ENCODE measurements at regions not wholly inside any gene's neighbourhood (a gene's known extent, or its start where the extent isn't known, plus 50 kb on each side); places are given as distances from the start of the nearest gene placed in this dataset.

DNA sequence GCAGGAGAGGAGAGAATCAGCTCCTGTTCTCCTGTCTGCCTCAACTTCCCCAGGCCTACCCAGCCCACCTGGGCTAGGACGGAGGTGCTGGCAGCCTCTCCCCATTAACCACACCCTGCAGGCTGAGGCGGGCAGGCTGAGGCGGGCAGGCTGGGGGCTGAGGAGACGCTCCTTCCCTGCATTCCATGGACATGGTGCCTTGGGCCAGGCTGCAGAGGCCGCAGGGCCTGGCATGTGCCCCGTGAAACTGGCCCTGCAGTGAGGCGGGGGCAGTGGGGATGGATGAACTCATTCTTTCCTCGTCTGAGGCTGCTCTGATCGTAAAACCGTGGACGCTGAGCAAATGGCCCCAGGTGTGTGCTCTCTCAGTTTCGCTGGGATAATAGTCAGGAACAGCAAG, 84.7 kb upstream of the LAPTM4A start:
- TF ChIP-seq, protein P1, sequence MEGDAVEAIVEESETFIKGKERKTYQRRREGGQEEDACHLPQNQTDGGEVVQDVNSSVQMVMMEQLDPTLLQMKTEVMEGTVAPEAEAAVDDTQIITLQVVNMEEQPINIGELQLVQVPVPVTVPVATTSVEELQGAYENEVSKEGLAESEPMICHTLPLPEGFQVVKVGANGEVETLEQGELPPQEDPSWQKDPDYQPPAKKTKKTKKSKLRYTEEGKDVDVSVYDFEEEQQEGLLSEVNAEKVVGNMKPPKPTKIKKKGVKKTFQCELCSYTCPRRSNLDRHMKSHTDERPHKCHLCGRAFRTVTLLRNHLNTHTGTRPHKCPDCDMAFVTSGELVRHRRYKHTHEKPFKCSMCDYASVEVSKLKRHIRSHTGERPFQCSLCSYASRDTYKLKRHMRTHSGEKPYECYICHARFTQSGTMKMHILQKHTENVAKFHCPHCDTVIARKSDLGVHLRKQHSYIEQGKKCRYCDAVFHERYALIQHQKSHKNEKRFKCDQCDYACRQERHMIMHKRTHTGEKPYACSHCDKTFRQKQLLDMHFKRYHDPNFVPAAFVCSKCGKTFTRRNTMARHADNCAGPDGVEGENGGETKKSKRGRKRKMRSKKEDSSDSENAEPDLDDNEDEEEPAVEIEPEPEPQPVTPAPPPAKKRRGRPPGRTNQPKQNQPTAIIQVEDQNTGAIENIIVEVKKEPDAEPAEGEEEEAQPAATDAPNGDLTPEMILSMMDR (IDR thresholded peaks at IDR 0.05; ENCODE audit: low read depth, low read length) = no peak
- TF ChIP-seq EZH2phosphoT487 (IDR thresholded peaks at IDR 0.05; ENCODE audit: low read depth) = no peak

Measured in OCI-LY3 (cell line).